NCI-H748 treated with DMSO at 0.1 percent for 48 hours (cell line): ENCODE measurements at regions not wholly inside any gene's neighbourhood (a gene's known extent, or its start where the extent isn't known, plus 50 kb on each side); places are given as distances from the start of the nearest gene placed in this dataset.

Experiments used
- DNase-seq: peaks from one replicate; lab custom pipeline; 2025; lab: John Stamatoyannopoulos, UW

DNA sequence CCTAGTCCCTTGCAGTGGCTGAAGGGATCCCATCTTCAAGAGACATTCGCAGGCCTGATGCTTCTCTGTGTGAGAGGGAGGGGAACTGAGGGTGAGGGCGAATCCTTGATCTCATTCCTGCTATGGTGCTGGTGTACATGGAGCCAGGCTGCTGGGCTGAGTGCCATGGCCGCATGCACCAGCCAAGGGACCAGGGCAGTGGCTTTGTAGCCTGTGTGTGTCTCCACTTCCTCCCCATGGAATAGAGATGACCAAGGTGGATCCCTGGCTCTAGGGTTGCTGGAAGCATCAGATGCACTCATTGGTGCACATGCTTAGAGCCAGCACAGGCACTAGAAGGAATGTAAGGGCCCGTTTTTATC lies 195.0 kb downstream of the FOXL1 start:
- no peak for DNase-seq

GRCh38 chr16:86774931-86775330 lies 196.6 kb downstream of the FOXL1 start:
- DNase-seq: no peak

GRCh38 chr16:86775511-86775921 lies 197.2 kb downstream of the FOXL1 start:
- no peak for DNase-seq

GRCh38 chr16:86777381-86777946 lies 199.1 kb downstream of the FOXL1 start:
- DNase-seq: no peak

DNA sequence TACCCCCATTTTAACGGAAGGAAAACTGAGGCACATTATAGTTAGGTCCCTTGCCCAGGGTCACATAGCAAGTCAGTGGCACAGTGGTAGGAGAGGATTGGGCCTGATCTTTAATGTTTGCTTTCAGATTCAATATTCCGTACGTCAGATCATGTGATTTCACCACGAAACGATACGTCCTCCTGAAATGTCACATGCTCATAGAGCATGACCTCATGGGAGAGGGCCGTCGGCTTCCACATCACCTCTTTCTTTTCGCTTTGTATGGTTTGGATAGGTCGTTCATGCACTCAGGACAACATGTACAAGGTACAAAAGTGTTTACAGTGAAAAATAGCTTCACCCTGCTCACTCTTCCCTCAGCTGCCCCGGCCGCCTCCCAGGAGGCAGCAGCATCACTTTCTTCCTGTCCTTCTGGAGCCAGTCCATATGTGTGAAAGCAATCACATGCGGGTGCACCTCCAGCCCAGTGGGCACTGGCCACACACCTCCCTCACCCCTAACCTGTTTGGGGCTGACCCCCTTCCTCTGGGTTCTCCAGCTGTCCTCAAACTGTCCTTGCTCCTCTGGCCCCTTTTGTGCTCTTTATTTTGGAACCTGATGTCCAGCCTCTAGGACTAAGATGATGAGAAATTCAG lies 199.9 kb downstream of the FOXL1 start:
- no peak for DNase-seq

GRCh38 chr16:86778978-86779377 lies 200.6 kb downstream of the FOXL1 start:
- no peak for DNase-seq

DNA sequence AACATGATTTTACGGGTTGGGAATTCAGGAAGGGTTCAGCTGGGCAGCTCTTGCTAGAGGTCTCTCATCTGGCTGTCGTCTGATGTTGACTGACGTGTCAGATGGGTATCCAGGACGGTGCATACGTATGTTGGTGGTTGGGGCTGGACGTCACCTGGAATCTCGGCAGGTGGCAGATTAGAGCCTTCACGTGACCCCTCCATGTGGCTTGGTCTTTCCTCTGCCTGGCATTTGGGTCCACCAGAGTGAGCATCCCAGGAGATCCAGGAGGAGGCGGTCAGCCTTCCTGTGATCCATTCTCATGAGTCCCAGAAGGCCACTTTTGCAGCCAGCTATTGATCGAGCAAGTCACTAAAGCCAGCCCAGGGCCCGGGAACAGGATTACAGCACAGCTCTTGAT lies 202.7 kb downstream of the FOXL1 start:
- DNase-seq: no peak

GRCh38 chr16:86783636-86784626 lies 205.6 kb downstream of the FOXL1 start:
- no peak for DNase-seq

DNA sequence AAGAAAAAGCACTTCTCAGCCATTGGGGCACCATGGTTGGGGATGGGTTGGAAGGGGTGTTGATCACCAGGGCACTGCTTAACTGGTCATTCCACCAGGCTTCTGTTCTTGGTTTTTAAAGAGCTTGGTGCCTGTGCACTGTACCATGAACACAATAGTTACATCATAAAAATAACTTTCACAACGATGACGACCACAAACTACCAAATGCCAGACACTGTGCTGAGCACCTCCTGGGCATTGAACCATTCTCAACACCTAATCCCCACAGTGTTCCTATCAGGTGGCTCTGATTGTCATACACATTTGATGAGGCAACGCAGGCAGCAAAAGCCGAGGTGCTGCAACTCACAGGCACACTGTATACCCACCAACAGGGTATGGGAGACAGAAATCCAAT lies 208.0 kb downstream of the FOXL1 start:
- DNase-seq: no peak

DNA sequence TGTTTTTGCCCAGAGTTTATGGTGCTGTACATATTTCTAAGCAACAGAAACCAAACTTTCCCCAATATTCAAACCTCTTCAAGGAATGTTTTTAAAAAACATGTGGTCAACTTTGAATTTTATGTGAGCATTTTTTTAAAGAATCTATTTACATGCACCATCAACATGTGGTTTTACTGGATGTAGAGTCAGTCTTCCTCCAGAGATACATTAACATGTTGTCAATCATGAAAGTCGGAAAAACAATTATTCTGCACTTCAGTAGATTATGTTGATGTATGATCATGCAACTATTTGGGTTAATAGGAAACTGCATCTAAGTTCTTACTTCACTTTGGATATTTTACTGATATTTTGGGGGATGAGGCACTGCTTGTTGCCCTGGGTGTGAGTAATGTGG lies 208.6 kb downstream of the FOXL1 start:
- no peak for DNase-seq

DNA sequence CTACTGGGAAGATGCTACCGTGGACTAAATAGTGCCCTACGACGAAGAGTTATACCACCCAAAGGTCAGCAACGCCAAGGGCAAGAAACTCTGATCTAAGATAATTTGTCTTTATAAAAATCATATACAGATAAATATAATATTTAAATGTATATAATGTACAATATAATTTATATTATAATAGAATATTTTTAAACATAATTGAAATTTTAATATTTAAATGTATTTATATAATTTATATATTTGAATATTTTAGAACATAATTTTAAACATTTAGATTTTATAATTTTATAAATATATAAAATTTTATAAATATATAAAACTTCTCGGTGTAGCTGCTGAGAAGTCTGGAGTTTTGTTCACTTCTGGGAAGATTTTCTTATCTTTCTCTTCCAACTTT lies 209.2 kb downstream of the FOXL1 start:
- no peak for DNase-seq

DNA sequence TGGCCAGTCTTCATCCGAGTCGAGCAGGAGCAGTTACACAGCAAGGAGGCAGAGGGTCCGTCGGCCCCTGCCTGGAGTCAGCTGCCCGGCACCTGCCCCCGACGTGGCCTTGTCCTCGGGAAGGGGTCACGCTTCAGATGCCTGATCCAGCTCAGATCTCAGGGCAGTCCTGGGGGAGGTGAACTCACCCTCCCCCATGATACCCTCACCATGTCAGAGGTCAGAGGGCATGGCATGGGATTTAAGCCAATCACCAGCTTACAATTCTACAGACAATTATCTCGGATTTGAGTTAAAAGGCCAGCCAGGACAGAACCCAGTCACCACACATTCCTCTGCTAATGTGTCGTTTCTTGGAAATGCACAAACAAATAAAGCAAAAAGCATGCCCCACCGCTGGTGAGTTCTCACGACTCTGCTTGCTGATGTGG lies 211.3 kb downstream of the FOXL1 start:
- no peak for DNase-seq

- no peak for DNase-seq
These were observed 213.1 kb downstream of the FOXL1 start for GRCh38 chr16:86791287-86792035.

DNA sequence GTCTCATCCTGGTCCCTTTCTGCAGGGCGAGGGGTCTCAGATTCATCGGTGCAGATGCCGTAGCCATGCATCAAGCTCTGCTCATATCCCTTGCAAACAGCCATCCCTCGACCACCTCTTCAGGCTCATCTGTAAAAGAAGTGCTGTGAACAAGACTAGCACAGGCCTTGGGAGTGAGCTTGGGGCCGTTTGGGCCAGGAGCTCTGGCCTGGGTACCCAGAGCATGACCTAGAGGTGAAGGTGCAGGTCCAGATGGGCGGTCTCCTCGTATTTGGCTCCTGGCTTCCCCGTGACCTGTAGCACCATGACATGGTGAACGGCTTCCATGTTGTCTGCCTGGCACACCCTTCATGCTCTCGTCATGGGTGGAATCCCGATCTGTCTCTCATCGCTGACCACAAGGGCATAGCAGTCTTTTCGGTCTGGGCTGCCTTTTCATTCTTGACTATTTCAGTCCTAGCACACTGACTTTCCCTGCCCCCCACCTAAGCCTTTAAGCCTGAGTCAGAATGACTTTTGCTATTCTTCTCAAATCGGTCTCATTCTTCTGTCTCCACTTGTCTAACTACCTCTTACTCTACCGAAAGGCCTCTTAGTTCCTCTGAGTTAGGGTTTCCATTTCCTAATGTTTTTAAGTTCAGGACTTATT lies 216.0 kb downstream of the FOXL1 start:
- no peak for DNase-seq

DNA sequence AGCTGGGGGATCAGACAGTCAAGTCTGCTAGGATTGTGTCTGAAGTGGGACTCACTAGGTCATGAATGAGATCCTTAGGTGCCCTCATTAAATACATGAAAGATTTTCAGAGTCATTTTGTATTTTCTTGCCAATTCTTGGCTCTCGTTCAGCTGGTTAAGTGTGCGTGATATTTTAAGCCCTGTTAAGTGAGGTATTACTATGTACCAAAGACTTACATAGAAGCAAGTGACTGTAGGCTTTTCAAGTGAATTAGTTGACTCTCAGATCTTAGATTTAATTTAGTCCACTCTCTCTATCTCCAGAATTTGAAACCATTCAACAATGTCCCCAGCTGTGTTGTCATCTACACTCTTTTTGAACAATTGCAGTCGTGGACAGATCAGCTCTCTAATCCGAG lies 219.4 kb downstream of the FOXL1 start:
- no peak for DNase-seq

- DNase-seq: no peak
These were observed 220.1 kb downstream of the FOXL1 start for GRCh38 chr16:86798247-86799041.

- no peak for DNase-seq
These were observed 221.0 kb downstream of the FOXL1 start for GRCh38 chr16:86799367-86799766.

DNA sequence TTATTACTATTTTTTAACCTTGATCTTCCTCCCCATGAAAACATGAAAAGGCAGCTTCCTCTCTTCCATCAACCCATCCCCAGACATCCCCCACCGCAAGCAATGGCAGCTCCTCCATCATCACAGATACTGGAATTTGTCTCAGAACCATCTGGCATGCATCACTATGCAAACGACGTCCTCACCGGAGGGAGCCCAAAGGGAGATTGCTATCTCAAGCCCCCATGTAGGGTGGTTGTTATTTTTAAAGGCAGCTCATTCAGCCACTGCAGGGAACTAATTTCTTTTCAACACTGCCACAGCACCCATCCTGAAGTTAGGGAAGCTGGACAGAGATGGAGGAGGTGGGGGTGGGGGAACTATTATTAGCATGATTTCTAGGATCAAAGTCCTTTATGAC lies 222.5 kb downstream of the FOXL1 start:
- DNase-seq: no peak

DNA sequence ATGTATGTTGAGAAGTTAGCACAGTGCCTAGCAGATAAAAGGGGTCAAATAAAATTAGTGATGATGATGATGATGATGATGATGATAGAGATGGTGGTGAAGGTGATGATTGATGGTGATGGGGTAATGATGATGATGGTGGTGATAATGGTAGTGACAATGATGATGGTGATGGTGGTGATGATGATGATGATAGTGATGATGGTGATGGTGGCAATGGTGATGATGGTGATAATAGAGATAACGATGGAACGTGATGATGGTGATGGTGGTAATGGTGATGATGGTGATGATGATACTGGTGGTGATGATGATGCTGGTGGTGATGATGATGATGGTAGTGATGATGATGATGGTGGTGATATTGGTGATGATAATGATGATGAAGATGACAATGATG lies 223.7 kb downstream of the FOXL1 start:
- DNase-seq: no peak

GRCh38 chr16:86805188-86805587 lies 226.8 kb downstream of the FOXL1 start:
- no peak for DNase-seq
